Peyer's patch (tissue), 4 donors: ENCODE measurements at regions not wholly inside any gene's neighbourhood (a gene's known extent, or its start where the extent isn't known, plus 50 kb on each side); places are given as distances from the start of the nearest gene placed in this dataset.

Source experiments
- DNase-seq, 3 donors: peaks; one replicate each; pipeline ENCODE4 v3.0.0-alpha.2; 2017 to 2019
- H3K27ac ChIP-seq, 4 donors: fragments of 200-600 bp; sonication (generic); one replicate each; pipeline ENCODE4 v1.5.1; 2016 to 2019
- H3K27me3 ChIP-seq, 2 donors: fragments of 200-600 bp; sonication (generic); one replicate each; pipeline ENCODE4 v1.5.1; 2019
- H3K36me3 ChIP-seq, 3 donors: fragments of 200-600 bp; sonication (generic); one replicate each; pipeline ENCODE4 v1.5.1; 2016 to 2019
- H3K4me1 ChIP-seq, 4 donors: fragments of 200-600 bp; sonication (generic); one replicate each; pipeline ENCODE4 v1.5.1; 2016 to 2019
- H3K4me3 ChIP-seq, 4 donors: fragments of 200-600 bp; sonication (generic); 1 replicate in 3 of 4; 2 replicates in 1 of 4; pipeline ENCODE4 v1.5.1; 2016 to 2019; ENCODE audit warnings: mild to moderate bottlenecking in 1 of 4
- H3K9me3 ChIP-seq, 4 donors: fragments of 200-600 bp; sonication (generic); one replicate each; pipeline ENCODE4 v1.5.1; 2016 to 2019; ENCODE audit warnings: mild to moderate bottlenecking in 1 of 4
- POLR2A ChIP-seq, 2 donors: fragments of 450-650 bp; IDR thresholded peaks; one replicate each; pipeline ENCODE4 v1.5.1; 2017; ENCODE audit warnings: antibody characterized with exemption in 2 of 2, mild to moderate bottlenecking in 2 of 2, moderate library complexity in 2 of 2
- TF ChIP-seq, protein P1 (sequence below), 6 experiments: fragments of 450-650 bp in 4 of 6; fragments of 200-600 bp in 2 of 6; sonication (generic) in 1 of 6; IDR thresholded peaks; one replicate each; pipeline ENCODE4 v1.5.1; 2017 to 2019; ENCODE audit warnings: antibody characterized with exemption in 6 of 6, mild to moderate bottlenecking in 3 of 6, moderate library complexity in 1 of 6

GRCh38 chr10:128823201-128823600 lies 643.8 kb upstream of the MGMT start:
- H3K4me1 ChIP-seq: no peaks in the 10 kb centered on the region

GRCh38 chr10:128825626-128826025 lies 641.4 kb upstream of the MGMT start:
- DNase-seq: no peak
- TF ChIP-seq POLR2A (IDR thresholded peaks at IDR 0.05): no peak
- TF ChIP-seq, protein P1, sequence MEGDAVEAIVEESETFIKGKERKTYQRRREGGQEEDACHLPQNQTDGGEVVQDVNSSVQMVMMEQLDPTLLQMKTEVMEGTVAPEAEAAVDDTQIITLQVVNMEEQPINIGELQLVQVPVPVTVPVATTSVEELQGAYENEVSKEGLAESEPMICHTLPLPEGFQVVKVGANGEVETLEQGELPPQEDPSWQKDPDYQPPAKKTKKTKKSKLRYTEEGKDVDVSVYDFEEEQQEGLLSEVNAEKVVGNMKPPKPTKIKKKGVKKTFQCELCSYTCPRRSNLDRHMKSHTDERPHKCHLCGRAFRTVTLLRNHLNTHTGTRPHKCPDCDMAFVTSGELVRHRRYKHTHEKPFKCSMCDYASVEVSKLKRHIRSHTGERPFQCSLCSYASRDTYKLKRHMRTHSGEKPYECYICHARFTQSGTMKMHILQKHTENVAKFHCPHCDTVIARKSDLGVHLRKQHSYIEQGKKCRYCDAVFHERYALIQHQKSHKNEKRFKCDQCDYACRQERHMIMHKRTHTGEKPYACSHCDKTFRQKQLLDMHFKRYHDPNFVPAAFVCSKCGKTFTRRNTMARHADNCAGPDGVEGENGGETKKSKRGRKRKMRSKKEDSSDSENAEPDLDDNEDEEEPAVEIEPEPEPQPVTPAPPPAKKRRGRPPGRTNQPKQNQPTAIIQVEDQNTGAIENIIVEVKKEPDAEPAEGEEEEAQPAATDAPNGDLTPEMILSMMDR (IDR thresholded peaks at IDR 0.05): no peak
- Histone ChIP-seq H3K4me1 (no peaks in the 10 kb centered on the region), H3K27me3 (no peaks in the 10 kb centered on the region), H3K27ac (no peak overlapping the region), H3K36me3 (no peaks in the 10 kb centered on the region), H3K4me3 (no peak overlapping the region), H3K9me3 (no peaks in the 10 kb centered on the region)

More at GRCh38 chr10:128823201-128823600, 643.8 kb upstream of the MGMT start:
- H3K27me3 ChIP-seq: no peaks in the 10 kb centered on the region
- no peak for DNase-seq
- no peak for TF ChIP-seq POLR2A (IDR thresholded peaks at IDR 0.05)
- TF ChIP-seq, protein P1 (IDR thresholded peaks at IDR 0.05): no peak
- no peaks in the 10 kb centered on the region for H3K9me3 ChIP-seq
- H3K36me3 ChIP-seq: no peaks in the 10 kb centered on the region
- H3K4me3 ChIP-seq: no peak overlapping the region
- no peak overlapping the region for H3K27ac ChIP-seq

- Histone ChIP-seq H3K9me3 (no peaks in the 10 kb centered on the region), H3K27ac (no peak overlapping the region), H3K4me1 (no peaks in the 10 kb centered on the region), H3K4me3 (no peak overlapping the region), H3K36me3 (no peaks in the 10 kb centered on the region), H3K27me3 (no peaks in the 10 kb centered on the region)
- no peak for DNase-seq
- TF ChIP-seq POLR2A (IDR thresholded peaks at IDR 0.05): no peak
- TF ChIP-seq, protein P1 (IDR thresholded peaks at IDR 0.05): no peak
Measured at GRCh38 chr10:128833671-128834070, 633.4 kb upstream of the MGMT start.

DNA sequence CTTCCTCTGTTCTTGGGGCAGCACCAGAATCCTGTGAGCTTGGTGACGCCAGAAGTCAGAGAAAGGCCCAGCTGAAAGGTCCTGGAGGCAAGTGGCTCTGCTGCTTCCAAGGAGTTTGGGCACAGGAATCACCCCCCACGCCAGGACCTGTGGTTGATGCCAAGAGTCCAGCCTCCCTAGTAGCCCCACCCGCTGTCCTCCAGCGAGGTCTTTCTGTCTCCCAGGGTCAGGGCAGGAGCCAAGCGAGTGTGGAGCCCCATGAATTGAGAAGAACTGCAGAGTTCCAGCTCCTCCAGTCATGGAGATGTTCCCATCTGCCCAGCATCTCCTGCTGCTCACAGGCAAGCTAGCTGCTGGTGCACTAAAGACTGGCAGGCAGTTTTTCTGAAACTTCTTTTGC lies 631.7 kb upstream of the MGMT start:
- no peak overlapping the region for H3K4me3 ChIP-seq
- no peak overlapping the region for H3K27ac ChIP-seq
- TF ChIP-seq POLR2A (IDR thresholded peaks at IDR 0.05): no peak
- TF ChIP-seq, protein P1 (IDR thresholded peaks at IDR 0.05): no peak

DNA sequence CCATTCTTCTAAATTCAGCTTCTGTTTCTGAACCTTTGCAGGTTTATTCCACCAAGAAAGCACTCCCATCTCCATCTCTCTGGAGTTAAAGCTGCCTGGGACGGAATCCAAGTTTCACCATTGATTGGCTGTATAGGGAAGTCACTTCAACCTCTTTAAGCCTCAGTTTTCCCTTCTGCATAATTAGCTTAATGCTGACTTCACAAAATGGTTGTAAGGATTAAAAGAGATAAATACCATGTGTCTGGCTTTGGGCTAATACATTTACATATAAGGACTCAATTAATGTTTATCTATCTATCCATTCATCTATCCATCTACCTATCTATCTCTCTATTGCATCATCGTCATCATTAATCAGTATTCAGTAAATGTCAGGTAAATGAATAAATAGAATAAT lies 629.6 kb upstream of the MGMT start:
- H3K4me3 ChIP-seq: no peak overlapping the region
- no peak for TF ChIP-seq POLR2A (IDR thresholded peaks at IDR 0.05)
- TF ChIP-seq, protein P1 (IDR thresholded peaks at IDR 0.05): no peak
- H3K27ac ChIP-seq: no peak overlapping the region
- DNase-seq: no peak
- no peaks in the 10 kb centered on the region for H3K27me3 ChIP-seq
- H3K9me3 ChIP-seq: no peaks in the 10 kb centered on the region
- no peaks in the 10 kb centered on the region for H3K4me1 ChIP-seq
- no peaks in the 10 kb centered on the region for H3K36me3 ChIP-seq

More for the DNA sequence above, 631.7 kb upstream of the MGMT start:
- Histone ChIP-seq H3K4me1 (no peaks in the 10 kb centered on the region), H3K36me3 (no peaks in the 10 kb centered on the region), H3K9me3 (no peaks in the 10 kb centered on the region), H3K27me3 (no peaks in the 10 kb centered on the region)
- no peak for DNase-seq

- no peaks in the 10 kb centered on the region for H3K9me3 ChIP-seq
- TF ChIP-seq, protein P1 (IDR thresholded peaks at IDR 0.05): no peak
- TF ChIP-seq POLR2A (IDR thresholded peaks at IDR 0.05): no peak
- H3K4me1 ChIP-seq: no peaks in the 10 kb centered on the region
- no peak for DNase-seq
- H3K27me3 ChIP-seq: no peaks in the 10 kb centered on the region
- H3K27ac ChIP-seq: no peak overlapping the region
- no peaks in the 10 kb centered on the region for H3K36me3 ChIP-seq
- H3K4me3 ChIP-seq: no peak overlapping the region
Measured at GRCh38 chr10:128839134-128839533, 627.9 kb upstream of the MGMT start.
